ENCODE measurements at regions not wholly inside any gene's neighbourhood (a gene's known extent, or its start where the extent isn't known, plus 50 kb on each side); places are given as distances from the start of the nearest gene placed in this dataset.
"Not testable (repeated sequence)": the region's sequence is repeated elsewhere in the genome, so short reads cannot be mapped to it uniquely, and the experiment has no call there.

DNA sequence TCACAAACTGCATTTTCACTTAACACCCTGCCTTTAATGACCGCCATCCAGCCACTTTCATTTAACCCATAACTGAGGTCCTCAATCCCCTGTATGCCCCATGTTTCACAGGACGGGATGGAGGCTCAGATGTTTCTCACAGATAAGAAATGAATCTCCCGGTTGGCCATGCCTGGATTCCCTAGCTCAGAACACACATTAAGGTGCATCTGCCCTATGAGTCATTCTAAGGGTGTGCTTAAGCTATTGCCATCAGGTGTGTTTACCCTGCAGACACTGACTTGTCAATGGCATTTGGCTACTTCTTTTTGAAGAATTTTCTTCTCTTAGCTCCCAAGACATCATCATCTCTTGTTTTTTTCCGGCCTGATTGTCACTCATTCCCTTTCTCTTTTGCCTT is 222.6 kb upstream of the SMIM31 start:
- DNase-seq (ENCODE audit: low read depth in 4 of 4, low spot score in 2 of 4), result no peak

DNA sequence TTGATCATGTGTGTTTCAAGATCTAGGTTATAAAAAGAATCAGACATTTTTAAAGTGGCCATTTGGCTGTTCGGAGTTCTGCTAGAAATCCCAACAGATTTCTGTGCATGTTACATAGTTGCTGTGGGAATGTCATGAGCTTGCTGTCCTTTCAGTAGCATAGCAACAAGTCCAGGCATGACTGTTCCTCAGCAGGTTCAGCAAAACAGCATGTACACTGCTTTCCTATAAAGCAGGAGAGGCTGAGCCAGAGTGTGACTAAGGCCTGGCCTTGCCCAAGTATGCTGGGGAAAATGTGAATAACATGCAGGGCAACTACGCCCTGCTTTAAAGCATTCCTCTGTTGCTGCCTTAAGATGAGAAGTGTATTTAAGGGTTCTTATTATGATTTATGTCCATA is 217.1 kb upstream of the SMIM31 start:
- DNase-seq (ENCODE audit: low read depth in 4 of 4, low spot score in 2 of 4), result no peak

DNA sequence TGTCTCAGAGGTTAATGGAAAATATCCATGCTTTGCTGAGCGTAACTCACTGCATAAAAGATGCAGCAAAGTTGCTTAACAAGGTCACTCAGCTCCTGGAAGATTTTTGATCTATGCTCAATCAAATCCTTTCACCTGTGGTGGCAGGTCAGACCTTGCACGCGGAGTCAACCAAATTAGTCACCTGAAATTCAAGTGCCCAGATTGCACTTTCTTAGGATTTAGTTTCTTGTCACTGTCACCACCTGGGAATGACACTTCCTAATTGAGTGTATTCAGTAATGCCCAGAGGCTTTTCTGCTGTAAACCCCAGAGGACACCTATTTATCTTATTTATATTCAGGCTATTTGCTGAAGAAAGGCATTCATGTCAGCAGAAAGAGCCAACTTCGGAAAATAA is 215.8 kb upstream of the SMIM31 start:
- no peak for DNase-seq (ENCODE audit: low read depth in 4 of 4, low spot score in 2 of 4)

DNA sequence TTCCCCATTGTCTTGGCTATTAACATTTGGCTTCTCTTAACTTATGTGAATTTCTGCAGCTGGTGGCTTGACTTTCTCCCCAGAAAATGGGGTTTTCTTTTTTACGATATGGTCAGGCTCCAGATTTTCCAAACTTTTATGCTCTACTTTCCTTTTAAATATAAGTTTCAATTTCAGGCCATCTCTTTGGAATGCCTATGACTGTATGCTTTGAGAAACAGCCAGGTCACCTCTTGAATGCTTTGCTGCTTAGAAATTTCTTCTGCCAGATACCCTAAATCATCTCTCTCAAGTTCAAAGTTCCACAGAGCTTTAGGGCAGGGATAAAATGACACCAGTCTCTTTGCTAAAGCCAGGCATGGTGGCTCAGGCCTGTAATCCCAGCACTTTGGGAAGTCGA is 212.9 kb upstream of the SMIM31 start:
- DNase-seq (ENCODE audit: low read depth in 4 of 4, low spot score in 2 of 4), result no peak

DNA sequence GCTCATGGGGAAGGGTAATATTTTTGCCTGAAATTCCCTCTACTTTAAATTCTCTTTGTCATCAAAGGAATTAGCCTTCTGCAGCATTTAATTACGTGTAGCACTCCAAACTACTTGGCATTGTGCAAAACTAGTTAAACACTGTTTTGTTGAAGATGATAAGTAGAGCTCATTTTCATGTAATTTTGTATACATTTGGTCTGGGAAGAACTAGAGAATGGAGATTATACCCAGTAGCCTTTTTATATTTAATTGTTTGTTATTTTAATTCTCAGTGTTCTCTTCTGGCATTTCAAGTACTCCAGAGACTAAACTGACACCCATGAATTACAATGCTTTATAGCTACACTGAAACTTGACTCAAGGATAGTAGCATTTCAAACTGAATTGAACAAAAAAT is 211.5 kb upstream of the SMIM31 start:
- no peak for DNase-seq (ENCODE audit: low read depth in 4 of 4, low spot score in 2 of 4)

DNA sequence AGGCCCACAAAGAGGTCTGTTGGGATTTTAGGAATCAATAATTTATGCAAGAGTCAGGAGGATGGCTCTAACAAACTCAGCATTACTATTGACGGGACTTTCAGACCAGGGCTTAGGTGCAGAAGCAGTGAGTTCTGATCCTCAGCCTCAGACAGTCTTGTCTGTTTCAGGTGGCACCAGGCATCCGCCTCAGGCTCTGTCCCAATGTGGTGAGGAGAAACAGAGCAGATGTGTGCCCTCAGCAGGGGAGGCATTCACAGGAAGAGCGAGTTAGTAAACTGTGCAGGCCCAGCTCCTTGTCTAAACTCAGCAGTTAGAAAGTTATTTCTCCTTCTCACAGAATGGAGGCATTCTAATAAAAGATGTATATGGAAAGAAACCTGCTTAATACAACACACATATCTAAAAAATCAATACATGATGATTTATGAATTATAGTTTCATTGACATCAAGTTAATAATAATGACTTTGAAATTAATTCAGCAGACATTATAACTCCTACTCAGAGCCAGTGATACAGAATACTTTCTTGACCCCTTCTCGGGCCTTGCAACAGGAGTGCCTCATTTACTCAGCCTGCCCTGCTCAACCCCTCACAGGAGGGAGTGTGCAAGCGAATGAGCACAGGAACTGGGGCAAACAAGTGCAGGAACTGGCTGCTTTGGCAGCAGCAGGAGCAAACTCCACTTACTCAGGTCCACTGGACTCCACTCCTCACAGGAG is 202.8 kb upstream of the SMIM31 start:
- DNase-seq (ENCODE audit: low read depth in 4 of 4, low spot score in 2 of 4), result no peak

DNA sequence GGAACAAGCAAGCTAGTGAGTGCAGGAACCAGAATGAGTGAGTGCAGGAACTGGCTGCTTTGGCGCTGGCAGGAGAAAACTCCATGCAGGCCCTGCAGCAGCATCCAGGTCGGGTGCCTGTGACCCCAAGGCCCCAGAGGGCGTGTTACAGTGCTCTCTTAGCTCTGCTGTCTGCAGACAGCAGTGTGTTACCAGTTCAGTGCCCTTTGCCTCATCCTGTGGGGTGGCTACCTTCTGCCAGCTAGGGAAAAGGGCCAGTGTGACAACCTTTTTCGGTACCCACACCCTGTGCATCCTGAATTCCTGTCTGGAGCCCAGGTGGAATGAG is 202.3 kb upstream of the SMIM31 start:
- DNase-seq (ENCODE audit: low read depth in 4 of 4, low spot score in 2 of 4), result no peak

DNA sequence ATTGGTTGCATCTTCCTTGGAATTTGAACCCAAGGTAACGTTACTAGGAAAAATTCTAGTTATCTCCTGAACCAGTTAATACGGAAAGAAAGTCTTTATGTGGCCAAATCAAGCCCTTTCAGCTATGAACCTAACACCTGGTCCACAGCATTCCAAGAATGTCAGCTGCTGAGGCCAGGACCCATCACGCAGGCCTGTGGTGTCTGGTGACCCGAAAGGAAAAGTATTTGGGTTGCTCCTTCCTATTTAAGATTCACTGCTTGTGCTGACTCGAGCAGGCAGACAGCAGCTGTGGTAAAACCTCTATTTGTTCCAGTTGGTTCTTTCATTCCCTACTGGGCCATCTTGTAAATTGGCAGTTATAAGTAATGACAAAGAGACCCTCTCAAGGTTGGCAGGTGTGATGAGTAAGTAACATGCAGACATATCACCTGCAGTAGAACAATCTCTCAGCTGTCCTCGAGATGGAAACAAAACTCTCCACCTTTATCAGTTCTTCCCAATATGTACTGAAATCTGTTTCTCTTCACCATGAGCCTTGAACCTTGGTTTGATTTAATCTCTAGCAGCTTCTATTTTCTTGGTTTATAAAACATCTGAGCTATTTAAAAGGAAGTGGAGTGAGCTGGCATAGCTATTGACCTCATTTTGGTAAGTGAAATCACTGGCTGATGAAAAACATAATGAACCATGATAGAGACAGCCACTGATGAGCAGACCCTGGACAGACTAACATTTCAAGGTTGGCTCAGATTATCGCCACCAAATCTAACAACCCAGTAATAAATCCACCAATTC is 182.1 kb upstream of the SMIM31 start:
- no peak for DNase-seq (ENCODE audit: low read depth in 4 of 4, low spot score in 2 of 4)

DNA sequence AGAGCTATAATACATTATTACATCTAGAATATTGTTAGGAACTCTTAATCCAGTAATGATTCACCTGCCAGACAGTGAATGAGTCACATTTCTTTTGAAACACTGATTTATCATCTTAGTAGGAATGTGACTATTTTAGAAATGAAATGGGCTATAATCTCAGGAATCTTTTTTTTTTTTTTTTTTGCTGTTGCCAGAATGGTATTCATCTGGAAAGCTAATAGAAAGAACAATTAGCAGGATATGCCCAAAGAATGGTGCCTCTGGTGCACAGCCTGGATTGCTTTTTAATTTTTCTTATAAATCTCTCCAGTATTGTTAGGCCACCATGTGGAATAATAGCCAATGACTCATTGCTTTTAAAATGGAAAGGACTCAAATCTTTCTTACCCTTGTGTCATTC is 181.1 kb upstream of the SMIM31 start:
- DNase-seq (ENCODE audit: low read depth in 4 of 4, low spot score in 2 of 4), result no peak

DNA sequence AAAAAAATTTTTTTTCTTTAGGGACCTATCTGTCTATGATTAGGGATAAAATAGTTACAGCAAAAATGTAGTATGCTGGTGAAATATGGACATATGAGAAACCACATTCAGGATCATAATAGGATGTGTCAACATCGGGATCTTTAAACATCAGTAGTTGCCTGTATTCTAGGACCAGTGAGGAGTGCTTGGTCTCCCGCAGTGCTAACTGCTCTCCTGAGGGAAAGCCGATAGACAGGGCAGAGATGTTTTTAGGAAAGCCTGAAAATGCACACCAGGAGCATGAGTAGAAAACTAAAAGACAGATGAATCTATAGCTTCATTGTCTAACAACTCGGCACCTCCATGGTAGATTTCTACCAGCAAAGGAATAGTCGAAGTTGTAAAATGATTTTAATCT is 178.1 kb upstream of the SMIM31 start:
- no peak for DNase-seq (ENCODE audit: low read depth in 4 of 4, low spot score in 2 of 4)

DNA sequence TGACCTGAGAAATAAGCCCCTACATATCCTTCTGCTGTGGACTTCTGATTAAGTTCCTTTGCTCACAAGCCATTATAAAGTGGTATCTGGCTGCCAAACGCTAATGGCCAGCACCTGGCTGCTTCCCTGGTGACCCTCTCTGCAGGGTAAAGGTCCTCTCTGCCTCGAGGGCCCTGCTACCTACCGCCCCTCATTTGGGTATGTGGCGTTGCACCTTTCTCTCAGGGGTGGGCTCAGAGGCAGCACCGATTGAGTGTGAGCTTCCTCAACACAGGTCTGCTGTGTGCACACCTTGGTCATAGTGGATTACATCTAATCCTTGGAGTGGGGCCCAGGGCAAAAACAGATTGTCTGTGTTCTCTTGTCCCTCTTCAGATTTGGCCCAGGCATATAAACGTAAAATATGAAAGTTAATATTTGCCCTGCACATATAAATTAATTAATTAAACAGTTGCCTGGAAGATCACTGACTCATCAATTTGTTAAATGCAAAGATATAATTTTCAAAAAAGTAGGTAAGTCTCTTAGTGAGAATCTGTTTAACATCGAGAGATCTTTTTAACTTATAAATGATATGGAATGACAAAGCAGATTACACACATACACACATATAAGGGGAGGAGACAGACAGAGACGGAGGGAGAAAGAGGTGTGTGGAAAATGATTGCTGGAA is 174.5 kb upstream of the SMIM31 start:
- no peak for DNase-seq (ENCODE audit: low read depth in 4 of 4, low spot score in 2 of 4)

DNA sequence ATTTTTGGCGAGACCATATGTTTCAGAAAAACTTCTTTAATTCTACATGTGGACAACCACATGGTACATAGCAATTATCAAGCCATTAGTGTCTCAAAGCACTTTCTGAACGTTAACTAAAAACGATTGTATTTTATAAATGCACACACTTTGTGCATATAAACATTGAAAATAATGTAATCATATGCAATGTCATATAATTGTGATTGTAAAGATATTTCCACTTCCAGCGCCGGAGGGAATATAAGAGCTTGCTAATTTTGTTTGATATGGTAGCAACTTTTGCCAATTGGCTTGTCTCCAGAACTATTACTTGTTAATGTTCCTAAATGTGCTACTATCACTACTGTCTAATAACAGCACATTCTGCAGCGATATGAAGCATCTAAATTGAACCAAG is 162.3 kb upstream of the SMIM31 start:
- no peak for DNase-seq (ENCODE audit: low read depth in 4 of 4, low spot score in 2 of 4)

DNA sequence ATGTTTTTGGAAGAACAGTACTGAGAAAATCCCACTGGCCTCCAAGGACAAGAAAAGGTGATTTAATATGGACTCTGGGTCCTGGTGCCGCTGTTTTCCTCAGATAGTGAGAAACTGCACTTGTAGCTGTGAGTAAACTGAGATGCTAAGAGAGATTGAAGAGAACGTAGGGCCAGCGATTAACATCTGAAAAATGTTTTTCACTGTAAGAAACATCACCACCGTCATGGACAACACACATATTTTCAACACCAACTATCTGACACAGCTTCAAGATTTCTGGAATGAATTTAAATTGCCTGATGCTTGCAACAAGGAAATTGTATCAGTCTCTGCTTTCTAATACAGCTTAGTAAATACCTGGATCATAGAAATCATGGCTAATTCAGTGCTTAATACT is 158.2 kb upstream of the SMIM31 start:
- DNase-seq (ENCODE audit: low read depth in 4 of 4, low spot score in 2 of 4), result no peak

DNA sequence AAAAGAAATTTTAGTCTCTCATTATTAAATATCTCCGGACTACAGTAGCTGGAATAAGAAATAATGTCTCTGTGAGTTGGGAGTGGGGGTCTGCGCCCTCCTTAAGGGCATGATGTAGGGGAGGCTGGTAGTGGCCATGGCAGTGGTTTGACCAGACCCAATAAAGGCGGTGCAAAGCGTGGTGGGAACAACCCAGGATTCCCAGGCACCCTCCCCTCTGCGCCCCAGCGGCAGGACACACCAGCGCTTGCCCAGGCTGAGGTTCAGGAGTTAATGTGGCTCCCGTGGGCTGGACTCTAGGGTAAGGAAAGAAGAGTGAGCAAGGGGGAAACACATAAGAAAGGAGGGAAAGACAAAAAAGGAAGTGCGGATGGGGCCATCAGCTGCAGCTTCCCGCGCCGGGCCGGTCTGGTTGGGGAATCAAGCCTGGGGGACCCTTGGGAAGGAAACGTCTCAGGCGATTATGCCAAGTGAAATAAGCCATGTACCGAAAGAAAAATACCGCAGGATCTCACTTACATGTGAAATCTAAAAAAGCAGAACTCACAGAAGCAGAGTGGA is 157.5 kb upstream of the SMIM31 start:
- DNase-seq (ENCODE audit: low read depth in 4 of 4, low spot score in 2 of 4), result no peak

DNA sequence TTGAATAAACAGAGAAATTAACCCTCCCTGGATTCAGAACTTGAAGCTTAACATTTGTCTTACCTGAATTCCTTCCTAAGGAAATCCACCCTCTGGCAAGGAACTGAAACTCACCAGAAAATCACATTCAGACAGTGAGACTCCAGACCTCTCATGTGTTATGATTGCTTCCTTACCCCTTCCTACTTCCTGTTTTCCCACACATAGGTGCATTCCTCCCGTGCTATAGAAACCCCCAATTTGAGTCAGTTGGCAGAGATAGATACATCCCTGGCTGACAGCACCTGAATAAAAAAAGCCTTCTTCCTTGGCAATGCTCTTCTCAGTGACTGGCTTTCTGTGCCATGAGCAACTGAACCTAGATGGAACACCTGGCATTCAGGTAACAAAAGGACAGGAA is 157.0 kb upstream of the SMIM31 start:
- DNase-seq (ENCODE audit: low read depth in 4 of 4, low spot score in 2 of 4), result no peak

DNA sequence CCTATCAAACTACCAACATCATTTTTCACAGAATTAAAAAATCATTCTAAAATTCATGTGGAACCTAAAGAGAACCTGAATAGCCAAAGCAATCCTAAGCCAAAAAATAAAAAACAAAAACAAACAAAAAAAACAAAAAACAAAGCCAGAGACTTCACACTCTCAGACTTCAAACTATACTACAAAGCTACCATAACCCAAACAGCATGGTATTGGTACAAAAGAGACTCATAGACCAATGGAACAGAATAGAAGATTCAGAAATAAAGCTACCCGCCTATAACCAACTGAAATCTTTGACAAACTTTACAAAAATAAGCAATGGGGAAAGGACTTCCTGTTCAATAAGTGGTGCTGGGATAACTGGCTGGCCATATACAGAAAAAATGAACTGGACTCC is 152.3 kb upstream of the SMIM31 start:
- DNase-seq (ENCODE audit: low read depth in 4 of 4, low spot score in 2 of 4), result no peak

DNA sequence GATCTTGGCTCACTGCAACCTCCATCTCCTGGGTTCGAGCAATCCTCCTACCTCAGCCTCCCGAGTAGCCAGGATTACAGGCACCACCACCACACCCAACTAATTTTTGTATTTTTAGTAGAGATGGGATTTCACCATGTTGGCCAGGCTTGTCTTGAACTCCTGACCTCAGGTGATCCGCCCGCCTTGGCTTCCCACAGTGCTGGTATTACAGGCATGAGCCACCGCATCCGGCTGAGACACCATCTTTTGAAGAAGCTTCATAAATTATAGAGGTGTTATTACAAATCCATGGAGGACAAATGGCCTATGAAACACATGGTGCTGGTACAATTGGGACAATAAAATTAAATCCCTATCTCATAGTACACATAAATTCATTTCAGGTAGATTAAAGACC is 148.1 kb upstream of the SMIM31 start:
- DNase-seq (ENCODE audit: low read depth in 4 of 4, low spot score in 2 of 4), result not testable (repeated sequence)

DNA sequence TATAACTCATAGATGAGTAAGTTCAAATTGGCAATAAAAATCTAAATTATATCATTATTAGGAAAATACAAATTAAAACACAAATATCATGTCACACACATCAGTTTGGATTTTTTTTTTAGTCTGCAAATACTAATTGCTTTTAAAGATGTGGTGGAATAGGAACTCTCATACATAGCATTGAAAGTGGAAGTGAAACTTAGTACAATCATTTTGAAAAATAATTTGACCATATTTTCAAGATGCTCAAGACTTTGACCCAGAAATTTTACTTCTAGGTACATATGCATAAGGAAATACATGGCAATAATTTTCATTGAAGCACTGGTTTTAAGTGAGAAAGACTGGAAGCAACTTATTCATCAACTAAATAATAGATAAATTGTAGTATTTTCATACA is 147.5 kb upstream of the SMIM31 start:
- no peak for DNase-seq (ENCODE audit: low read depth in 4 of 4, low spot score in 2 of 4)

DNA sequence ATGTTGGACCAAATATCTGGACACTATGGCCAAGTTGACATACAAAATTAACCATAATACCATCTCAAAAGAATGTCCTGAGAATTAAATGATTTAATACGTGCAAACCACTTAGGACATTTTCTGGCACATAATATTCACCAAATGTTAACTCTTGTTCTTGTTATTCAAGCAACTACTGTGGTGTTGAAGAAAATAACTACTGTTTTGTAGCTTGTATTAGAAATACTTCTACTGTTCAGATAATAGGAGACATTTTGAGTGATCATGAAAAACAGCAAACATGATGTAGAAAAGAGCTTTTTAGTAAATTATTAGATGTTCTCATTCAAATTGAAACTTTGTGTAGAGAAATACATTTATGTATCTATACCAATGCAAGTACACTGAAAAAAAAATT is 140.7 kb upstream of the SMIM31 start:
- no peak for DNase-seq (ENCODE audit: low read depth in 4 of 4, low spot score in 2 of 4)

DNA sequence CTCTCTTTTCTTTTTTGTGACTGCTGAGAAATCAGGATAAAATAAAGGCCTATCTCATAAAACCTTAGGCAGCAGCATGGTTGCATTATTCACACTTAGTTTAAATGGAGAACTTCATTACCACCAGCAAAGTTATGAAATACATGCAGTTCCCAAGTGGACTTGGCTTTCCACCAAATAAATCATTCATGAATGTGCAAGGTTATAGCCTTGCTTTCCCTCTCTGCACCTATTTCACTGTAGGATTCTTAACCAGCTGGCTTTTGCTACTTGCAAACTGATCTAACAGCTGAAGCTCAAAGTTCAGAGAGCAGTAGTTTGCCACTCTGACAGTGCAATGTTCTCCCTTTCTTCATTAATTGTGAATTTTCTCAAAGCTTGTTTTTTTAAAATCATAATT is 140.1 kb upstream of the SMIM31 start:
- no peak for DNase-seq (ENCODE audit: low read depth in 4 of 4, low spot score in 2 of 4)

DNA sequence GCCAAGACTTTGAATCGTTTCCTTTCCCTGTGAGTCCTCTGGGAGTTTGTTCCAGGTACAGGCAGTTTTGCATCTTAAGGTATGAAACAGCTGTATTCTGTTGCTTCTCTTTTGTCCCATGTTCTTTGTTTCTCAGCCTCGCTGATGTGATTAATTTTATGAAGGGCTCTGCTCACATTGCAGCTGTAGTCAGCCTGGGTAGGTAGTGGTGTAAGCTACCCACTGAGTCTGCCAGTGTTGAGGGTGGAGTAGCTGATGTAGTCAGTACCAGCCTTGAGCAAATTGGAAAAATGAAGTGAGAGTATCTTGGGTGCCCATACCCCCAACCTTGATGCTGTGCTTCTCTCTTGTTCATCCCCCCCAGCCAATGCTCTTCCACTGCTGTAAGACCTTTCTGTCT is 139.6 kb upstream of the SMIM31 start:
- no peak for DNase-seq (ENCODE audit: low read depth in 4 of 4, low spot score in 2 of 4)

DNA sequence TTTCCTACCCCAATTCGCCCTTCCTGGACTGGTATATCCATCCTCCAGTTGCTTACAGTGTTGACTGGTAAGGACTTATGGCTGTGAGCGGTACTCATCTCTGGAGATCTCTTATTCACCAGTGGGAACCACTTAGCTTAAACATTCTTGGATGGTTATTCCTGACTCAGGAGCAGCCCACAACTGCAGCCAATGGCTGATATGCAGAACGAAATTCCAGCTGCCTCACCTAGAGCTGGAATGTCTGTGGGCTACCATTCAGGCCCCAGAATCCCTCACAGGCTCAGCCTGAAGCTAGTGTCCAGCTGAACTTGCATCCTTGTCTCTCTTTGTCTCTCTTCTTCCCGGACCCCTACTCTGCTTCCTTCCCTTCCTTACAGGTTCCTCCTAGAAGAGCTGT is 138.9 kb upstream of the SMIM31 start:
- DNase-seq (ENCODE audit: low read depth in 4 of 4, low spot score in 2 of 4), result no peak
